Neural crest cell (in vitro differentiated cells): ENCODE measurements at regions not wholly inside any gene's neighbourhood (a gene's known extent, or its start where the extent isn't known, plus 50 kb on each side); places are given as distances from the start of the nearest gene placed in this dataset.

ENCODE experiments used
- DNase-seq: peaks from one replicate; pipeline ENCODE4 v3.0.0; 2021; ENCODE audit warnings: low read depth, mixed read lengths, low spot score
- H3K27ac Mint-ChIP-seq: one replicate; pipeline ENCODE4 v1.8.0; 2021; ENCODE audit warnings: mild to moderate bottlenecking, mixed read lengths; ENCODE audit not compliant: unreplicated experiment
- H3K27me3 Mint-ChIP-seq: 2 replicates; pipeline ENCODE4 v1.8.0; 2021; ENCODE audit warnings: low read depth, mild to moderate bottlenecking, mixed read lengths
- H3K36me3 Mint-ChIP-seq: 2 replicates; pipeline ENCODE4 v1.8.0; 2021; ENCODE audit warnings: low read depth, mild to moderate bottlenecking, mixed read lengths
- H3K4me1 Mint-ChIP-seq: 2 replicates; pipeline ENCODE4 v1.8.0; 2021; ENCODE audit warnings: mixed read lengths
- H3K4me3 Mint-ChIP-seq: one replicate; pipeline ENCODE4 v1.8.0; 2021; ENCODE audit warnings: mild to moderate bottlenecking, mixed read lengths
- H3K9me3 Mint-ChIP-seq: 2 replicates; pipeline ENCODE4 v1.8.0; 2021; ENCODE audit warnings: mixed read lengths
- CTCF ChIP-seq: fragments of 200-600 bp; sonication (generic); conservative IDR thresholded peaks from 2 replicates; pipeline ENCODE4 v1.5.0; 2021; ENCODE audit warnings: antibody characterized with exemption, mild to moderate bottlenecking

- Mint-ChIP-seq H3K27me3 (no peaks in the 10 kb centered on the region), H3K27ac (no peak overlapping the region), H3K4me3 (no peak overlapping the region), H3K36me3 (peaks cover 9% of the 10 kb centered on the region), H3K9me3 (peaks cover 21% of the 10 kb centered on the region), H3K4me1 (no peaks in the 10 kb centered on the region)
- TF ChIP-seq CTCF, result no peak
- no peak for DNase-seq
Observed at GRCh38 chr2:107627164-107627563, 199.5 kb upstream of the RGPD4 start.

- Mint-ChIP-seq H3K36me3 (peaks cover 9% of the 10 kb centered on the region), H3K27ac (no peak overlapping the region), H3K4me3 (no peak overlapping the region), H3K27me3 (no peaks in the 10 kb centered on the region), H3K9me3 (peaks cover 24% of the 10 kb centered on the region), H3K4me1 (no peaks in the 10 kb centered on the region)
- DNase-seq, result no peak
- no peak for TF ChIP-seq CTCF
Observed at GRCh38 chr2:107627926-107628325, 198.8 kb upstream of the RGPD4 start.

GRCh38 chr2:107633580-107634147 is 193.0 kb upstream of the RGPD4 start:
- Mint-ChIP-seq H3K36me3 (peaks cover 10% of the 10 kb centered on the region), H3K9me3 (peaks cover 24% of the 10 kb centered on the region), H3K4me3 (no peak overlapping the region), H3K27me3 (no peaks in the 10 kb centered on the region), H3K27ac (no peak overlapping the region), H3K4me1 (no peaks in the 10 kb centered on the region)
- TF ChIP-seq CTCF, result no peak
- DNase-seq, result no peak

GRCh38 chr2:107634172-107634571 is 192.5 kb upstream of the RGPD4 start:
- H3K27ac Mint-ChIP-seq, result no peak overlapping the region
- H3K4me3 Mint-ChIP-seq, result no peak overlapping the region
- no peak for DNase-seq
- H3K36me3 Mint-ChIP-seq, result peaks cover 8% of the 10 kb centered on the region
- H3K27me3 Mint-ChIP-seq, result no peaks in the 10 kb centered on the region
- peaks cover 21% of the 10 kb centered on the region for H3K9me3 Mint-ChIP-seq
- no peaks in the 10 kb centered on the region for H3K4me1 Mint-ChIP-seq
- TF ChIP-seq CTCF, result no peak

- no peak overlapping the region for H3K4me3 Mint-ChIP-seq
- TF ChIP-seq CTCF, result no peak
- peaks cover 8% of the 10 kb centered on the region for H3K36me3 Mint-ChIP-seq
- H3K27me3 Mint-ChIP-seq, result no peaks in the 10 kb centered on the region
- no peaks in the 10 kb centered on the region for H3K4me1 Mint-ChIP-seq
- no peak overlapping the region for H3K27ac Mint-ChIP-seq
- no peak for DNase-seq
- peaks cover 20% of the 10 kb centered on the region for H3K9me3 Mint-ChIP-seq
Observed at GRCh38 chr2:107635883-107636282, 190.8 kb upstream of the RGPD4 start.
